SJCRH30 (cell line): ENCODE measurements at regions not wholly inside any gene's neighbourhood (a gene's known extent, or its start where the extent isn't known, plus 50 kb on each side); places are given as distances from the start of the nearest gene placed in this dataset.

Experiments
- DNase-seq, 2 experiments: peaks; one replicate each; pipeline ENCODE4 v3.0.0-alpha.2; 2015 to 2020
- H3K27ac ChIP-seq: fragments of 250-450 bp; sonication (Bioruptor Pico); 2 replicates; pipeline ENCODE4 v1.5.1; 2020; ENCODE audit warnings: mild to moderate bottlenecking, moderate library complexity
- H3K27me3 ChIP-seq: fragments of 250-450 bp; sonication (Bioruptor Pico); 2 replicates; pipeline ENCODE4 v1.5.1; 2020; ENCODE audit warnings: mild to moderate bottlenecking, moderate library complexity
- H3K36me3 ChIP-seq: fragments of 250-450 bp; sonication (Bioruptor Pico); 2 replicates; pipeline ENCODE4 v1.5.1; 2020; ENCODE audit warnings: mild to moderate bottlenecking, moderate library complexity
- H3K4me1 ChIP-seq: fragments of 250-450 bp; sonication (Bioruptor Pico); 2 replicates; pipeline ENCODE4 v1.5.1; 2020; ENCODE audit warnings: mild to moderate bottlenecking, moderate library complexity
- H3K4me3 ChIP-seq: fragments of 250-450 bp; sonication (Bioruptor Pico); 2 replicates; pipeline ENCODE4 v1.5.1; 2020; ENCODE audit warnings: mild to moderate bottlenecking, moderate library complexity
- H3K9me3 ChIP-seq: fragments of 250-450 bp; sonication (Bioruptor Pico); replicated peaks from 2 replicates; pipeline ENCODE4 v1.5.1; 2020; ENCODE audit warnings: mild to moderate bottlenecking, moderate library complexity

DNA sequence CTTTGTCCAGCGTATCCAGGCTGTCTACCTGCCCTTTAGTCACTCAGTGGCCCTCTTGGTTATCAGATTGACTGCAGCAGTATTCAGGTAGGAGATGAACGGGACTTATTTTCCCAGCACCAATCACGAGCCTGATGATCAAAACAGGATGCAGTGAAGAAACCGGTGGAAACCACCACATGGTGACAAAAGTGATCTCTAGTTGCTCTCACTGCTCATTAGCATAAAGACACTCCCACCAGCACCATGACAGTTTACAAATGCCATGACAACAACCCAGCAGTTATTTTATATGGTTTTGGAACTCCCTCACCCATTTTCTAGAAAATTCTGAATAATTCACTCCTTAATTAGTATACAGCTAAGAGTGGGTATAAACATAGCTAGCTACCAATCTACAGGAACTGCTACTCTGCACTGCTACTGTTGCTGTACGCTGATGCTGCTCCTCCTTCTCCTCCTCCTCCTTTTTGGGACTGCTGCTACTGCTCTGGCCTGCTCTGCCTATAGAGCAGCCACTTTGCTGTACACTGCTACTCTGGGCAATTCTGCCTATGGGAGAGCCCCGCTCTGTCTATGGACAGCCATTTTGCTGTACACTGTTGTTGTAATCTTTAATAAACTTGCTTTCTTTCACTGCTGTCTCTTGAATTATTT is 142.5 kb upstream of the SSTR1 start:
- DNase-seq, result no peak
- H3K4me3 ChIP-seq, result no peak overlapping the region
- H3K9me3 ChIP-seq, result peaks cover 9% of the 10 kb centered on the region
- no peak overlapping the region for H3K27ac ChIP-seq
- no peaks in the 10 kb centered on the region for H3K36me3 ChIP-seq
- no peaks in the 10 kb centered on the region for H3K27me3 ChIP-seq
- no peaks in the 10 kb centered on the region for H3K4me1 ChIP-seq

DNA sequence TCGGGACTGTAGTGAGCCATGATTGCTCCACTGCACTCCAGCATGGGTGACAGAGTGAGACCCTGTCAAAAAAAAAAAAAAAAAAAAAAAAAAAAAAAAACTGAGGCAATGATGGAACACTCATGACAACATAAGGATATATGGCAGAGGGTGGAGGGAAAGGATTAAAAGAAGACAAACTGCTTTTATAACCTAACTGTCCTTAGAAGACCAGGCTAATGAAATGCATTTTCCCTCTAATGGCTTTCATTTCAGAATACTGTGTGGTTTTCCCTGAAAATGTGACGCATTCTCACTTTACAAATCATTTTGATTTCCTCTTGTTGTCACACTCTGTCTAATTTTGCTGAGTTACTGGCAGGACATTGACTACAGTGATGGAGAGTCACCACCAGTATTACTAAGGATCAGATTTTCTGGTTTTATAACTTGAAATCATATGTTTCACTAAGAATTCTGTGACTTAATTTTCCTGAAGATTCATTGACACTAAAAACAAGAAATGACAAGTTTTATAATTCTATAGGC is 137.6 kb upstream of the SSTR1 start:
- H3K4me1 ChIP-seq, result no peaks in the 10 kb centered on the region
- H3K9me3 ChIP-seq, result no peaks in the 10 kb centered on the region
- no peaks in the 10 kb centered on the region for H3K36me3 ChIP-seq
- no peak overlapping the region for H3K27ac ChIP-seq
- no peak for DNase-seq
- H3K4me3 ChIP-seq, result no peak overlapping the region
- no peaks in the 10 kb centered on the region for H3K27me3 ChIP-seq

DNA sequence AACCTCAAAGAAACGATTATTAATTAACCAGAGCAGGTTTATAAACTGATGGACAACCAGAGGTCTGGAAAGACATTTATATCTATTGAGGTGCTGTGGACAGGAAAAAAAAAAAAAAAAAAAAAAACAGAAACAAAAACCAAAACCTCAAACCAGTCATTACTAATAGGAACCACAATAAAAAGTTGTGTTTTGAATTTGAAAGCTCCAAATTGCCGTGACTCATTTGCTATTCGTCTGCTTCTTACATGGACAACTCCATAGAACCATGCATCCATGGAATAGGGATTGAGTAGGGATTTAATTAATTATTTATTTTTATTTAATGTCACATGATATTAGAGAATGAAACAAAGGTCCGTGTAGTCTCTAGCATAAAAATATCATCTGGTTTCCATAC is 134.1 kb upstream of the SSTR1 start:
- no peaks in the 10 kb centered on the region for H3K27me3 ChIP-seq
- DNase-seq, result no peak
- H3K27ac ChIP-seq, result no peak overlapping the region
- H3K4me3 ChIP-seq, result no peak overlapping the region
- H3K36me3 ChIP-seq, result no peaks in the 10 kb centered on the region
- H3K9me3 ChIP-seq, result no peaks in the 10 kb centered on the region
- no peaks in the 10 kb centered on the region for H3K4me1 ChIP-seq

DNA sequence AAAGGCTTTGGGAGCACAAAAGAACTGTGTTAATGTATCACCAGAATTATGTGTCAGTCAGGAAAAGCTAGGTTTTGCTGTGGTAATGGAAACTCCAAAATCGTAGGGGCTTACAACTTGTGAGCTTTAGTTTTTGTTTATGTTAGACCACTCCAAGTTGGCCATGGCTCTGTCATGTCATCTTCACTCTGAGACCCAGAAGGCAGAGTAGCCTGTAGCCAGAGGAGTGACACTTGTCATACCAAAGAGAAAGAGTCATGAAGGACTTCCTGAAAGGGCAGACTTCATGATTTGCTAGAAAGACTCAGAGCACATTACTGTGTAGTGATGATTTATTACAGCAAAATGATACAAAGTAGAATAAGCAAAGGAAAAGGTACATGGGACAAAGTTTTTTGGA is 133.6 kb upstream of the SSTR1 start:
- Histone ChIP-seq H3K9me3 (no peaks in the 10 kb centered on the region), H3K36me3 (no peaks in the 10 kb centered on the region), H3K27me3 (no peaks in the 10 kb centered on the region), H3K4me3 (no peak overlapping the region), H3K27ac (no peak overlapping the region), H3K4me1 (no peaks in the 10 kb centered on the region)
- DNase-seq, result no peak

DNA sequence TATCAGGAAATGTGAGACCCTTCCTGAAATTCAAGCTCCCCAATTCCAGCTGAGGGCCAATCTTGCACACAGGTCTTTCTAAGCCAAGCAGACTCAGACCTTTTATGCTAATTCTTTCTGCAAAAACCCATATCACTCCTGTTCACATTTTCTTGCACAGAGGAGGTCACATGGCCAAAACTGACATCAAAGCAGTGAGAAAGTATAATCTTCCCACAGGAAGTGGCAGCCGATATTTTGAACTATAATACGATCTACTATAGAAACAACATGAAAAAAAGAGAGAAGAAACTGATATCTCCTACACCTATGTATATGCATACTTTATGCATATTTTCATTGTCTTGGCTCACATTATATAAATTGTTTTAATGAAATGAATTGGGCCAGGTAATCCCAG is 132.9 kb upstream of the SSTR1 start:
- H3K27ac ChIP-seq, result no peak overlapping the region
- H3K4me3 ChIP-seq, result no peak overlapping the region
- H3K36me3 ChIP-seq, result no peaks in the 10 kb centered on the region
- no peak for DNase-seq
- H3K4me1 ChIP-seq, result no peaks in the 10 kb centered on the region
- no peaks in the 10 kb centered on the region for H3K9me3 ChIP-seq
- H3K27me3 ChIP-seq, result no peaks in the 10 kb centered on the region

DNA sequence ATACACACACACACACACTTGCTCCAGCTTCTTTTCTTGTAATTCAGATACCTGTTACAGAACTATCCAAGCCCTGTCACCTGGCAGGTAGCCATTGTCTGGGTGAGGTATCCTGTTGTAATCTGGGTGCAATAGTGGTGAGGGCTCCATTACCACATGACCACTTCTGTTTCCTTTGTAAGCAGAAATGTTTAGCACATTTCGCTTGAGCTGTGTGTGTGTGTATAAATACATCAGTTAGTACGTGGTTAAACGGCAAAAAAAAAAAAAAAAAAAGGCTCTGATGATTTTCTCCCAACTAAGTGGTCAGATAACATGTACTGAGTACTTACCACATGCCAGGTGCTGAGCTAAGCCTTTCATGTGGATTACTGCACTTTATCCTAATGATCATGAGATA is 129.3 kb upstream of the SSTR1 start:
- no peaks in the 10 kb centered on the region for H3K27me3 ChIP-seq
- no peaks in the 10 kb centered on the region for H3K4me1 ChIP-seq
- H3K36me3 ChIP-seq, result no peaks in the 10 kb centered on the region
- H3K9me3 ChIP-seq, result no peaks in the 10 kb centered on the region
- DNase-seq, result no peak
- no peak overlapping the region for H3K27ac ChIP-seq
- H3K4me3 ChIP-seq, result no peak overlapping the region

DNA sequence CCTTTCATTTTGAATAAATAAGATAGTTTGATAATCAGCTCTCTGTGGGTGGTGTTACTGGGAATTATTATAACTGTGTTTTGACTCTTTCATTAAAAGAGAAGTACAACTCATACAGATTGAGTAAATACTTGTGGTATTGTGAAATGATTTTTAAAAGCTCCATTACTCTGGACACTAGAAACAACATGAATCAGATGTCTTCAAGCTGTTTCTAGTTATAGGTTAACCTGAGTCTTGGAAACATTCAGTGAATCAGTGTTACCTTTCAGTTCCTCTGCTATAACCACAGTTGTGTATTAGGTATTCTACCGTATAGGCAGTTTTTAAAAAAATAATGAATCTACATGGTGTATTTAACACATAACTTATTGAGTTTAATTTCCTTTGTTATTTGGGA is 128.4 kb upstream of the SSTR1 start:
- H3K4me1 ChIP-seq, result no peaks in the 10 kb centered on the region
- H3K9me3 ChIP-seq, result no peaks in the 10 kb centered on the region
- no peaks in the 10 kb centered on the region for H3K36me3 ChIP-seq
- H3K4me3 ChIP-seq, result no peak overlapping the region
- DNase-seq, result no peak
- H3K27ac ChIP-seq, result no peak overlapping the region
- H3K27me3 ChIP-seq, result no peaks in the 10 kb centered on the region

DNA sequence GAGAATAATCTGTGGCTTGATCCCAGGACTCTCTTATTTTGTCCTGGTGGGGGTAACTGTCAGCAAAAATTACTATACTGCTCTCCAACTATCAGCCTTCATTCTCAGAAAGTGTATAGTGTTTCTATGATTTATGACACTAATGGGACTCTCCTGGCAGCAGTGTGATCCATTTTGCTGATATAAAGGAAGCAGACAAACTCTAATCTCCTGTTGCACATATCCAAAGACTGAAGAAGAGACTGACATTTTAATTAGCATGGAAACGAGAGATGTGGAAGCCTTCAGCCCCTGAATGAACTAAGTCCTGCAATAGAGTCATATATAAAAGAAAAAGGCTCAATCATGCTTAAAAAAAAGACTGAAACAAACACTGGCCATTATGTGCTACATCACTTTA is 127.8 kb upstream of the SSTR1 start:
- Histone ChIP-seq H3K9me3 (no peaks in the 10 kb centered on the region), H3K36me3 (no peaks in the 10 kb centered on the region), H3K4me3 (no peak overlapping the region), H3K4me1 (no peaks in the 10 kb centered on the region), H3K27me3 (no peaks in the 10 kb centered on the region), H3K27ac (no peak overlapping the region)
- no peak for DNase-seq

DNA sequence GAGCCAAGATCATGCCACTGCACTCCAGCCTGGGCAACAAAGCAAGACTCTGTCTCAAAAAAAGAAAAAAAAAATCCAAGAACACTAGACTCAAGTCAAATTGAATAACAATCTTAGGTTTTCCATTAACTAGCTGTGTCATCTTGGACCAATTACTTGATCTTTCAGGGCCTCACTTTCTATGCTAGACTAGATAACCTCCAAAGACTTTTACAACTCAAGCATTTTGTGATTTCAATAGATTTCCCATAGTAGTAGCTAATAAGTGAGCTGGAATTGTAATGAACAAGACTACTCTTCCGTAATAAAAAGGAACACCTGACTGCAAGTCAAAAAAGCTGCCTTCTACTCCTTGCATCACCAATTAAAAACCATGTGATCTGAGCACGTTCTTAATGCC is 127.0 kb upstream of the SSTR1 start:
- H3K27ac ChIP-seq, result no peak overlapping the region
- H3K36me3 ChIP-seq, result no peaks in the 10 kb centered on the region
- H3K4me3 ChIP-seq, result no peak overlapping the region
- no peaks in the 10 kb centered on the region for H3K27me3 ChIP-seq
- H3K9me3 ChIP-seq, result no peaks in the 10 kb centered on the region
- H3K4me1 ChIP-seq, result no peaks in the 10 kb centered on the region
- DNase-seq, result no peak

DNA sequence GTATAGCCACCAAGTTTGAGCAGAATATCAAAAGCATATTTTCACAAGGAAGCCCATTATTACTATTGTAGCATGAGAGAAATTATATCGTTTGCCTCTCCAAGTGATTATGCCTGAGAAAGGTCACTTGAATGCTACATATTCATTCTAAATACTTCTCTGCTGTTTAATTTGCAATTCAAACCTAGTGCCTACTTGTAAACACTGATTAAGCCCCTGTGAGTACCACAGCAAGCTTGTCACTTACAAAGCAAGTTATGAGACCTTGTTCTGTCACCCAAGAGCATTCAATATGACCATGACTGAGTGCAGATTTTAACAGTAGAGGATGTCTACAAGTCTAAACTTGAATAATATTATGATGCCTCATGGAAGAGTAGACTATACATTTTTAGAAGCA is 124.7 kb upstream of the SSTR1 start:
- Histone ChIP-seq H3K9me3 (no peaks in the 10 kb centered on the region), H3K27ac (no peak overlapping the region), H3K27me3 (no peaks in the 10 kb centered on the region), H3K36me3 (no peaks in the 10 kb centered on the region), H3K4me1 (no peaks in the 10 kb centered on the region), H3K4me3 (no peak overlapping the region)
- no peak for DNase-seq

DNA sequence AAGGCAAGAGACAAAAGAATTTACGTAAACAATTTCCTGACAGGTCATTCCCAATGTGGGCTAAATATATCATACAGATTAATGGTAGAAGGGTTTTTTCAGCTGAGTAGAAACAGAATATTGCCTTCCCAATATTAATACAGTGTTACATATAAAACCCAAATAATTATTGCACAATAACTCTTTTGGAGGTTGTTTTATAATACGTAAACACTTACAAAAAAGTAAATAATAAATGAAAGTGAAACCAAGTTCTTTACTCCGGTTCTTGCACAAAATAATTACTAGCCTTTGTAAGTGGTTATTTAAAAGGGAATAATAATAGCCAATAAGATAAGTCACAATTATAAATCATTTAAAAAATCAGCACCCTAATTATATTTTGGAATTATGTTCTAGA is 118.6 kb upstream of the SSTR1 start:
- Histone ChIP-seq H3K36me3 (no peaks in the 10 kb centered on the region), H3K9me3 (no peaks in the 10 kb centered on the region), H3K27ac (no peak overlapping the region), H3K4me1 (no peaks in the 10 kb centered on the region), H3K4me3 (no peak overlapping the region), H3K27me3 (no peaks in the 10 kb centered on the region)
- DNase-seq, result no peak

DNA sequence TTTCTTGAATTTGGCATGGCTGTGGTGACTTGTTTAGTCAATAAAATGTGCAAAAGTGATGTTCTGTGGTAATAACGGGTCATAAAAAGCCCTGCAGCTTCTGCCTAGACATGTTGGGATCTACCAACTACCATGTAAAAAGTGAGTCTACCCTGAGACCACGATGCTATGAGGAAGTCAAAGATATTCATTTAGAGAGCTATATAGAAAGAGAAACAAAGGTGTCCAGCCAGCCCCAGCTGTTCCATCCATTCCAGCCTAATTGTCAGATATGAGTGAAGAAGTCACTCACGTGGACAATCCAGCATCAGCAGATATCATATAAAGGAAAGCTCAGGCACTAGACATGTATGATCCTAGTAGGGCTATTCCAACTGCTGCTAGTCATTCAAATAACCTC is 117.2 kb upstream of the SSTR1 start:
- Histone ChIP-seq H3K4me1 (no peaks in the 10 kb centered on the region), H3K27me3 (no peaks in the 10 kb centered on the region), H3K36me3 (no peaks in the 10 kb centered on the region), H3K9me3 (no peaks in the 10 kb centered on the region), H3K27ac (no peak overlapping the region), H3K4me3 (no peak overlapping the region)
- no peak for DNase-seq

DNA sequence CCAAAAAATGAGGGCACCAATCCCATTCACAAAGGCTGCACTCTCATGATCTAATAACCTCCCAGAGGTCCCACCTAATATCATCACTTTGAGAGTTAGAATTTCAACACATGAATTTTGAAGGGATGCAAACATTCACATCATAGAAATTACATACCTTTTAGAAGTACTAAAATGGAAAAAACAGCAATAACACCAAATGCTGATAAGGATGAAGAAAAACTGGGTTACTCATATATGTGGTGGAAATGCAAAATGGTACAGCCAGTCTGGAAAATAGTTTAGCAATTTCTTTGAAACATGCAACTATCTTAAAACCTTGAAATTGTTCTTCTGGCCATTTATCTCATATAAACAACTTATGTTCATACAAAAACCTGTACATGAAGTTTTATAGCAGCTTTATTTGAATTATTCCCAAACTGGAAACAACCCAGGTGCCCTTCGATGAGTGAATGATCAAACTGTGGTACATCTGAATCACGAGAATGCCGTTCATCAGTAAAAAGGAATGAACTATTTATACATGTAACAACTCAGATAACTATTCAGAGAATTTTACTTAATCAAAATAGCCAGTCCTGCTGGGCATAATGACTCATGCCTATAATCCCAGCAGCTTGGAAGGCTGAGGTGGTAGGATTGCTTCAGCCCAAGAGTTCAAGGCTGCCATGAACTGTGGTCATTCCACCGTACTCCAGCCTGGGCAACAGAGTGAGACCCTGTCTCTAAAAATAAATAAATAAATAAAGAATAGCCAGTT is 109.4 kb upstream of the SSTR1 start:
- H3K27me3 ChIP-seq, result no peaks in the 10 kb centered on the region
- no peak overlapping the region for H3K27ac ChIP-seq
- no peak overlapping the region for H3K4me3 ChIP-seq
- no peaks in the 10 kb centered on the region for H3K36me3 ChIP-seq
- H3K9me3 ChIP-seq, result 0 out of 2 replicates have a peak, but pooled peaks cover 7% of the 10 kb centered on the region
- no peak for DNase-seq
- H3K4me1 ChIP-seq, result no peaks in the 10 kb centered on the region

DNA sequence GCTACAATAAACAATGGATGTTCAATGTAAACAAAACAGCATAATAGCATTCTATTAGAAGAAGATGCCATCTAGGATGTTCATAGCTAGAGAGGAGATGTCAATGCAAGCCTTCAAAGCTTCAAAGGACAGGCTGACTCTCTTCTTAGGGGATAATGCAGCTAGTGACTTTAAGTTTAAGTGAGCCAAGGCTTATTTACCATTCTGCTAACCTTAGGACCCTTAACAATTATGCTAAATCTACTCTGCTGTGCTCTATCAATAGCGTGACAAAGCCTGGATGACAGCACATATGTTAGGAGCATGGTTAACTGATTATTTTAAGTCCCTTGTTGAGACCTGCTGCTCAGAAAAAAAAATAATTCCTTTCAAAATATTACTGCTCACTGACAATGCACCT is 106.0 kb upstream of the SSTR1 start:
- DNase-seq, result no peak
- Histone ChIP-seq H3K9me3 (0 out of 2 replicates have a peak, but pooled peaks cover 7% of the 10 kb centered on the region), H3K36me3 (no peaks in the 10 kb centered on the region), H3K4me3 (no peak overlapping the region), H3K27me3 (no peaks in the 10 kb centered on the region), H3K27ac (no peak overlapping the region), H3K4me1 (no peaks in the 10 kb centered on the region)

DNA sequence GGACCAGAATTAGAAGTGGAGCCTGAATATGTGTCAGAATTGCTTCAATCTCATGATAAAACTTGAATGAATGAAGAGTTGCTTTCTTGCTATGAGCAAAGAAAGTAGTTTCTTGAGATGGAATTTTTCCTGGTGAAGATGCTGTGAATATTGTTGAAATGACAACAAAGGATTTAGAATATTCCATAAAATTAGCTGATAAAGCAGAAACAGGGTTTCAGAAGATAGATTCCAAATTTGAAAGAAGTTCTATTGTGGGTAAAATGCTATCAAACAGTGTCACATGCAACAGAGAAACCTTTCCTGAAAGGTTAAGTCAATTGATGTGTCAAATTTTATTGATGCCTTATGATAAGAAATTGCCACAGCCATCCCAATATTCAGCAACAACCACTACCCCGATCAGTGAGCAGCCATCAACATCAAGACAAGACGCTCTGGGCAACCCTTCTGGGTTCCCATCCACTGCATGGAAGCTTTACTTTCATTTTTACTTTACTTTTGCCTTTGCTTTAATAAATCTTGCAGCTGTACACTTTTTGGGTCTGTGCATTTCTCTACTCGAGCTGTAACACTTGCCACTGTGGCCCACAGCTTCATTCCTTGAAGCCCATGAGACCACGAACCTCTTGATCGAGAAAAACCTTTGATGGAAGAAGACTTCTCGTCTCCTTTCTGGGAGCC is 104.0 kb upstream of the SSTR1 start:
- H3K36me3 ChIP-seq, result no peaks in the 10 kb centered on the region
- no peaks in the 10 kb centered on the region for H3K4me1 ChIP-seq
- H3K9me3 ChIP-seq, result 0 out of 2 replicates have a peak, but pooled peaks cover 7% of the 10 kb centered on the region
- H3K27ac ChIP-seq, result no peak overlapping the region
- DNase-seq, result no peak
- no peak overlapping the region for H3K4me3 ChIP-seq
- H3K27me3 ChIP-seq, result no peaks in the 10 kb centered on the region
